Breast epithelium (tissue), 3 donors: ENCODE measurements at regions not wholly inside any gene's neighbourhood (a gene's known extent, or its start where the extent isn't known, plus 50 kb on each side); places are given as distances from the start of the nearest gene placed in this dataset.

Experiments used
- CTCF ChIP-seq, 3 donors: fragments of 450-650 bp; IDR thresholded peaks; one replicate each; pipeline ENCODE4 v1.5.1; 2016 to 2017; ENCODE audit warnings: antibody characterized with exemption in 3 of 3, mild to moderate bottlenecking in 3 of 3, moderate library complexity in 3 of 3
- POLR2AphosphoS5 ChIP-seq, 3 donors: sonication (generic); formaldehyde crosslinking; IDR thresholded peaks; one replicate each; pipeline ENCODE4 v1.6.1; 2017; ENCODE audit warnings: antibody characterized with exemption in 3 of 3

- TF ChIP-seq CTCF (IDR thresholded peaks at IDR 0.05) (no peak), POLR2AphosphoS5 (IDR thresholded peaks at IDR 0.05) (no peak)
These were observed 56.8 kb downstream of the PPP1R3C start for GRCh38 chr10:91576096-91576545.
